ENCODE measurements at regions not wholly inside any gene's neighbourhood (a gene's known extent, or its start where the extent isn't known, plus 50 kb on each side); places are given as distances from the start of the nearest gene placed in this dataset.

GRCh38 chr22:47380692-47381091, 618.2 kb downstream of the TBC1D22A start:
- Histone ChIP-seq H4K20me1 (ENCODE audit: control insufficient read depth, insufficient read depth, low read length, poor library complexity, severe bottlenecking) (no peaks in the 10 kb centered on the region), H3K79me2 (ENCODE audit: control insufficient read depth, insufficient read depth, low read length) (no peaks in the 10 kb centered on the region), H3K9ac (ENCODE audit: low read length) (no peak overlapping the region), H3K4me1 (ENCODE audit: control insufficient read depth in 2 of 2, insufficient read depth in 2 of 2, low read length in 2 of 2) (no peaks in the 10 kb centered on the region), H2AFZ (ENCODE audit: insufficient read depth, low read depth, low read length, poor library complexity, severe bottlenecking) (no peak overlapping the region), H3K4me3 (ENCODE audit: control extremely low read depth in 1 of 5, extremely low read depth in 1 of 5, insufficient read depth in 1 of 5, low read depth in 2 of 5, low read length in 4 of 5) (no peak overlapping the region), H3K9me3 (ENCODE audit: control extremely low read depth in 1 of 3, control insufficient read depth in 2 of 3, insufficient read depth in 1 of 3, low read length in 2 of 3) (peaks cover 0 to 6% (median 0%) of the 10 kb centered on the region in 3 donors), H3K27me3 (replicated peaks in 1 of 4; ENCODE audit: control extremely low read depth in 1 of 4, control insufficient read depth in 3 of 4, insufficient read depth in 4 of 4, low read length in 3 of 4) (no peaks in the 10 kb centered on the region), H3K4me2 (replicated peaks; ENCODE audit: low read depth, low read length, poor library complexity, severe bottlenecking) (no peak overlapping the region), H3K36me3 (replicated peaks in 1 of 2; ENCODE audit: control extremely low read depth in 1 of 2, control insufficient read depth in 1 of 2, extremely low read depth in 1 of 2, insufficient read depth in 2 of 2, low read length in 1 of 2) (no peaks in the 10 kb centered on the region), H3K27ac (ENCODE audit: low read length in 2 of 2) (no peak overlapping the region)
- intact Hi-C loops (cut with micrococcal nuclease) = no loop called here
- 87% methylated on average over 5 of the region's 5 CpGs for WGBS (ENCODE audit: insufficient coverage)
- POLR2A ChIA-PET = no interaction called here
- DNase-seq (no peak), ATAC-seq (ENCODE audit: low read depth) (no peak)
- Mint-ChIP-seq H3K27me3 (peaks cover 2% of the 10 kb centered on the region), H3K27ac (no peak overlapping the region), H3K4me1 (no peaks in the 10 kb centered on the region), H3K9me3 (ENCODE audit: insufficient read depth) (no peaks in the 10 kb centered on the region), H3K4me3 (no peak overlapping the region)
- TF ChIP-seq CTCF (IDR thresholded peaks at IDR 0.05) (no peak), EZH2 (IDR thresholded peaks at IDR 0.05; ENCODE audit: borderline replicate concordance, insufficient read depth, low read depth, low read length, poor library complexity, severe bottlenecking) (no peak)
- CTCF ChIA-PET = no interaction called here

- H3K4me1 ChIP-seq (ENCODE audit: control insufficient read depth in 2 of 2, insufficient read depth in 2 of 2, low read length in 2 of 2) = no peaks in the 10 kb centered on the region
- H4K20me1 ChIP-seq (ENCODE audit: control insufficient read depth, insufficient read depth, low read length, poor library complexity, severe bottlenecking) = no peaks in the 10 kb centered on the region
- Mint-ChIP-seq H3K9me3 (ENCODE audit: insufficient read depth) (no peaks in the 10 kb centered on the region), H3K27me3 (peaks cover 2% of the 10 kb centered on the region), H3K4me1 (no peaks in the 10 kb centered on the region), H3K4me3 (no peak overlapping the region), H3K27ac (no peak overlapping the region)
- ChIA-PET CTCF (no interaction called here), POLR2A (no interaction called here)
- H3K4me3 ChIP-seq (ENCODE audit: control extremely low read depth in 1 of 5, extremely low read depth in 1 of 5, insufficient read depth in 1 of 5, low read depth in 2 of 5, low read length in 4 of 5) = no peak overlapping the region
- no peak overlapping the region for H3K9ac ChIP-seq (ENCODE audit: low read length)
- ATAC-seq (ENCODE audit: low read depth) (no peak), DNase-seq (no peak)
- whole genome bisulfite sequencing (ENCODE audit: insufficient coverage) = 94% methylated on average over 12 of the region's 37 CpGs
- no peaks in the 10 kb centered on the region for H3K36me3 ChIP-seq (replicated peaks in 1 of 2; ENCODE audit: control extremely low read depth in 1 of 2, control insufficient read depth in 1 of 2, extremely low read depth in 1 of 2, insufficient read depth in 2 of 2, low read length in 1 of 2)
- peaks cover 0 to 7% (median 0%) of the 10 kb centered on the region in 3 donors for H3K9me3 ChIP-seq (ENCODE audit: control extremely low read depth in 1 of 3, control insufficient read depth in 2 of 3, insufficient read depth in 1 of 3, low read length in 2 of 3)
- H3K79me2 ChIP-seq (ENCODE audit: control insufficient read depth, insufficient read depth, low read length) = no peaks in the 10 kb centered on the region
- TF ChIP-seq CTCF (IDR thresholded peaks at IDR 0.05) (no peak), EZH2 (IDR thresholded peaks at IDR 0.05; ENCODE audit: borderline replicate concordance, insufficient read depth, low read depth, low read length, poor library complexity, severe bottlenecking) (no peak)
- intact Hi-C loops (cut with micrococcal nuclease) = no loop called here
- H3K4me2 ChIP-seq (replicated peaks; ENCODE audit: low read depth, low read length, poor library complexity, severe bottlenecking) = no peak overlapping the region
- no peak overlapping the region for H2AFZ ChIP-seq (ENCODE audit: insufficient read depth, low read depth, low read length, poor library complexity, severe bottlenecking)
- H3K27me3 ChIP-seq (replicated peaks in 1 of 4; ENCODE audit: control extremely low read depth in 1 of 4, control insufficient read depth in 3 of 4, insufficient read depth in 4 of 4, low read length in 3 of 4) = no peaks in the 10 kb centered on the region
- no peak overlapping the region for H3K27ac ChIP-seq (ENCODE audit: low read length in 2 of 2)
These were observed 616.6 kb downstream of the TBC1D22A start for GRCh38 chr22:47379037-47379436.
